Ovary (tissue), 3 donors: ENCODE measurements at regions not wholly inside any gene's neighbourhood (a gene's known extent, or its start where the extent isn't known, plus 50 kb on each side); places are given as distances from the start of the nearest gene placed in this dataset.

Source experiments
- EP300 ChIP-seq: sonication (generic); formaldehyde crosslinking; IDR thresholded peaks from one replicate; pipeline ENCODE4 v1.6.1; 2017; ENCODE audit warnings: antibody characterized with exemption
- POLR2A ChIP-seq: fragments of 450-650 bp; IDR thresholded peaks from one replicate; pipeline ENCODE4 v1.6.1; 2017; ENCODE audit warnings: antibody characterized with exemption, mild to moderate bottlenecking, moderate library complexity
- TF ChIP-seq, protein P1 (sequence below), 3 donors: fragments of 450-650 bp in 2 of 3; fragments of 200-600 bp in 1 of 3; IDR thresholded peaks; one replicate each; pipeline versions ENCODE4 v1.5.1 to v1.8.0; 2016 to 2022; ENCODE audit warnings: antibody characterized with exemption in 3 of 3, mild to moderate bottlenecking in 1 of 3
- donor health status: DM: no; HTN: no; CAD: no.

DNA sequence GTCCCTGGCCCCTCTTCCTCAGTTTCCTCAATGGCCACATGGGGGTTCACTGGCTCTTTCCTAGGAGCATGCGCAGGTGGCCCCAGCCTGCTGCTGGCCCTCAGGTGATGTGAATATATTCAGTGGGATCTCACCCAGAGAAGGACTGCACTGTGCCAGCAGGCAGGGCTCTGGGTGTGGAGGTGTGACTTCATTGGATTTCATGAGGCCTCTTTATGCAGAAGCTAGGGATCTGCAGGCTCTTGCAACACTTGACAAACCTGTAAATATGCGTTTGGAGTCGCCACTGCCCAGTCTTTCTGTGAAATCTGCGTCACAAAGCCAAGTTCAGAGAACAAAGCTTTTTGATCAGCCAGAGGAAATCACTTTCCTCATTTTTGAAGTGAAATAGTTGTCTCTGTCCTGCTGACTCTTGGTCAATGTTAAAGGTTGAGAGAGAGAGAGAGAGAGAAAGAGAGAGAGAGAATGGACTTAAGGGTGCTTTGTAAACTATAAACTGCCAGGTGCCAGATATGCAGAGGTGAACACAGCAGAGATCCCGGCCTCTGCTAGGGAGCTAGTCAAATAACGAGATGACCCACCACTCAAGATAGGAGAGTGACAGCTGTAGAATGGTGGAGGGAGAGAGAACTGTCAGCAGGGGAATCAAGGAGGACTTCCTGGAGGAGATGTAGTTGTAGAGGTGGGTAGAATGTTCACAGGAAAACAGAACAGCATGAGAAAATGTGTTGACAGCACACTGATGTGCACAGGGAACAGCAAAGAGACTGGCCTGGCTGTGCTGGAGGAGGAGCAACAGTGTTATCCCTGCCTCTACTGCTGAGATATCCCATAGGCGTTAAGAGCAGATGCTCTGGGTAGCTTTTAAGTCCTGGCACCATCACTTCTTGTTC, 167.0 kb upstream of the ZNF618 start:
- TF ChIP-seq, protein P1, sequence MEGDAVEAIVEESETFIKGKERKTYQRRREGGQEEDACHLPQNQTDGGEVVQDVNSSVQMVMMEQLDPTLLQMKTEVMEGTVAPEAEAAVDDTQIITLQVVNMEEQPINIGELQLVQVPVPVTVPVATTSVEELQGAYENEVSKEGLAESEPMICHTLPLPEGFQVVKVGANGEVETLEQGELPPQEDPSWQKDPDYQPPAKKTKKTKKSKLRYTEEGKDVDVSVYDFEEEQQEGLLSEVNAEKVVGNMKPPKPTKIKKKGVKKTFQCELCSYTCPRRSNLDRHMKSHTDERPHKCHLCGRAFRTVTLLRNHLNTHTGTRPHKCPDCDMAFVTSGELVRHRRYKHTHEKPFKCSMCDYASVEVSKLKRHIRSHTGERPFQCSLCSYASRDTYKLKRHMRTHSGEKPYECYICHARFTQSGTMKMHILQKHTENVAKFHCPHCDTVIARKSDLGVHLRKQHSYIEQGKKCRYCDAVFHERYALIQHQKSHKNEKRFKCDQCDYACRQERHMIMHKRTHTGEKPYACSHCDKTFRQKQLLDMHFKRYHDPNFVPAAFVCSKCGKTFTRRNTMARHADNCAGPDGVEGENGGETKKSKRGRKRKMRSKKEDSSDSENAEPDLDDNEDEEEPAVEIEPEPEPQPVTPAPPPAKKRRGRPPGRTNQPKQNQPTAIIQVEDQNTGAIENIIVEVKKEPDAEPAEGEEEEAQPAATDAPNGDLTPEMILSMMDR (IDR thresholded peaks at IDR 0.05), result no peak
- TF ChIP-seq EP300, result no peak
- TF ChIP-seq POLR2A, result no peak
